GM12872 (cell line): ENCODE measurements at regions not wholly inside any gene's neighbourhood (a gene's known extent, or its start where the extent isn't known, plus 50 kb on each side); places are given as distances from the start of the nearest gene placed in this dataset.

Experiments used
- TF ChIP-seq, protein P1 (sequence below): IDR thresholded peaks from 3 replicates; pipeline ENCODE4 v1.5.1; 2011; ENCODE audit warnings: low read depth, mild to moderate bottlenecking, low read length, moderate library complexity; ENCODE audit not compliant: insufficient read depth

GRCh38 chr6:126440923-126441322, 101.0 kb downstream of the CENPW start:
- TF ChIP-seq, protein P1, sequence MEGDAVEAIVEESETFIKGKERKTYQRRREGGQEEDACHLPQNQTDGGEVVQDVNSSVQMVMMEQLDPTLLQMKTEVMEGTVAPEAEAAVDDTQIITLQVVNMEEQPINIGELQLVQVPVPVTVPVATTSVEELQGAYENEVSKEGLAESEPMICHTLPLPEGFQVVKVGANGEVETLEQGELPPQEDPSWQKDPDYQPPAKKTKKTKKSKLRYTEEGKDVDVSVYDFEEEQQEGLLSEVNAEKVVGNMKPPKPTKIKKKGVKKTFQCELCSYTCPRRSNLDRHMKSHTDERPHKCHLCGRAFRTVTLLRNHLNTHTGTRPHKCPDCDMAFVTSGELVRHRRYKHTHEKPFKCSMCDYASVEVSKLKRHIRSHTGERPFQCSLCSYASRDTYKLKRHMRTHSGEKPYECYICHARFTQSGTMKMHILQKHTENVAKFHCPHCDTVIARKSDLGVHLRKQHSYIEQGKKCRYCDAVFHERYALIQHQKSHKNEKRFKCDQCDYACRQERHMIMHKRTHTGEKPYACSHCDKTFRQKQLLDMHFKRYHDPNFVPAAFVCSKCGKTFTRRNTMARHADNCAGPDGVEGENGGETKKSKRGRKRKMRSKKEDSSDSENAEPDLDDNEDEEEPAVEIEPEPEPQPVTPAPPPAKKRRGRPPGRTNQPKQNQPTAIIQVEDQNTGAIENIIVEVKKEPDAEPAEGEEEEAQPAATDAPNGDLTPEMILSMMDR = no peak

DNA sequence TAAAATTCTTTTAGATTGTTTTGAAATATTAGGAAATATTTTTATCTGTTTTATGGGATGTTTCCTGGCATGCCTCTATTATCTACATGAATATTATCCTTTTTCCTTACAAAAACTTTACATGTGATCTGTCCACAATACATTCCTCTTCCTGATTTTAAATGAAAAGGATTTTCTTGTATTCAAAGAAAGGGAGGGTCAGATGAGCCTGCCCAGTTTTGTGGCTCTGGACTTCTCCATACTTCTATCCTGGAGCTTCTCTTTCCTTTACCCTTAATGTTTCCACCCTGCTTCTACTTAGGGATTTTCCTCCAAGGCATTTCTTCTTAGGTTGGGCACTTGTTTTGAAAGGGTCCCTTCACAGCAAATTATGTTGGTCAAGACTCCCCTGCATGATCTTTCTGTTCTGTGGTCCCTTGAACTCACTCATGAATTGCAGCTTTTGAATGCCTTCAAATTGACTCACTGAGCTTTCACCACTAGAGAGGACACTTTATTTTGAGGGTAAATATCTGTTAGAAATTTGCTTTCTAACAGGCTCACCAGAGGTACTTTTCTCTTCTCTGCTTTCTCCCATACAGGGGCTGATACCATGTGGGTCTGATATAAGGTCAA, 104.9 kb downstream of the CENPW start:
- TF ChIP-seq, protein P1 = no peak

DNA sequence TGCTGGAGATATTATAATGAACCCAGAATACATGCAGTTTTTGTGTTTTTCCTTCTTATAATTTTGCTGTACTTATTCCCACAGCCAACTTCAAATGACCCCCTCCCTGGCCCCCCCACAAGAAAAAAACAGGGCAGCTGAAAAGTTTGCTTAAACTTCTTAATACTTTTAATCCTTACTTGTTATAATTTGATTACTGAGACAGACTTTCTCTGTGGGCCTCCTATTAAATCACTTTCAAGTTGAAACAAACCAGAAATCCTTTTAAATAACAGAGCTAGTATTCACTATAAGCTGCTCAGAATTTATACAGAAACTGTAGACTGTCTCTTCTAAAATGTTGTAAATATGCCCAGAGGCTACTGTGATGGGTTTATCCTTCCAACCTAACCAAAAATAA, 106.3 kb downstream of the CENPW start:
- TF ChIP-seq, protein P1 = no peak

GRCh38 chr6:126447367-126447766, 107.5 kb downstream of the CENPW start:
- TF ChIP-seq, protein P1 = no peak

DNA sequence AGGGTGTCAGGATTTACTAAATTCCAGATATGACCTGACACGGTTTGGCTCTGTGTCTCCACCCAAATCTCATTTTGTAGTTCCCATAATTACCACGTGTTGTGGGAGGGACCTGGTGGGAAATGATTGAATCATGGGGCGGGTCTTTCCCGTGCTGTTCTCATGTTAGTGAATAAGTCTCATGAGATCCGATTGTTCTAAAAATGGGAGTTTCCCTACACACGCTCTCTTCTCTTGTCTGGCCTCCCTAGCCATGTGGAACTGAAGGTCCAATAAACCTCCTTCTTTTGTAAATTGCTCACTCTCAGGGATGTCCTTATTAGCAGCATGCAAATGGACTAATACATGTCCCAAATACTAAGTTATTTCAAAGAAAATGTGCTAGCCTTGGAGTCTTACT, 121.1 kb downstream of the CENPW start:
- TF ChIP-seq, protein P1 = no peak

GRCh38 chr6:126464245-126464644, 124.3 kb downstream of the CENPW start:
- TF ChIP-seq, protein P1 = no peak

DNA sequence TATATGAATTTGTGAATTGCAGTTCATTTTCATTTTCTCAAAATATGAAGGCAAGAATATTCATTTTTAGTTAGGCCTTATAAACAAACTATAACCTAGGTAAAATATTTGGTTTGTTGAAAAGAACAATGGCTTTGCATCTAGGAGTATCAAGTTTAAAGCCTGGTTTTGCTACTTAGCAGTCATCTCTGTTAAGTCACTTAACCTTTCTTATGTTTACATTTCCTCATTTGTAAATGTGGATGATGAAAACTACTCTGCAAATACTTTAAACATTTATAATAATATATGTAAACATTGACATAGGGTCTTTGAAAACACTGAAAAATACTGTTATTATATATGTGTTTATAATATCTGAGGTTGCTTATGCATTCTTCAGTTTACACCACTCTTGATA, 135.5 kb downstream of the CENPW start:
- TF ChIP-seq, protein P1 = no peak
